GM21447 (cell line): ENCODE measurements at regions not wholly inside any gene's neighbourhood (a gene's known extent, or its start where the extent isn't known, plus 50 kb on each side); places are given as distances from the start of the nearest gene placed in this dataset.

Experiments used
- ATAC-seq: cut with Tn5 transposase; IDR thresholded peaks from one replicate; pipeline ENCODE4 v1.9.1; 2021; ENCODE audit not compliant: unreplicated experiment

DNA sequence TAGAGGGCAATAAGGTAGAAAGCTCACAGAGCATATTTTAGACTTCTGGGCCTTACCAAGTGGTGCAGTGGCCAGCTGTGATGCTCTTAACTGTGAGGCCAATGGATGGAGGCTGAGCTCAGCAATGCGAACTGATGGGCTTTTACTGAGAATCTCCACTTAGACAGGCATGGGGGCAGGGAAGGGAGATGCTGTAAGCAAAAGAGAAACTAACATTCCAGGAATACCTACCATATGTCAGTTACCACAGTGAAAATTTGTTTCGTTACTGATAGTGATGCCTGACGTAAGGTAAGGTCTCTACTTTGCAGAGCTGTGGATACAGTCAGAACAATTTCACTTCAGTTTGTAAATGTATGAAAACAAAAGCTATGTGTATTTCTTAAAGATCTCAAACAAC lies 250.6 kb upstream of the ZFHX3 start:
- no peak for ATAC-seq

- ATAC-seq: no peak
Measured at GRCh38 chr16:73290258-73290657, 242.3 kb upstream of the ZFHX3 start.

- ATAC-seq: peak; percentile 94
Measured at GRCh38 chr16:73289232-73289631, 241.3 kb upstream of the ZFHX3 start.

GRCh38 chr16:73288520-73288919 lies 240.6 kb upstream of the ZFHX3 start:
- no peak for ATAC-seq

- ATAC-seq: no peak
Measured at GRCh38 chr16:73287859-73288405, 240.0 kb upstream of the ZFHX3 start.

GRCh38 chr16:73286346-73287267 lies 238.7 kb upstream of the ZFHX3 start:
- no peak for ATAC-seq

GRCh38 chr16:73285436-73286201 lies 237.7 kb upstream of the ZFHX3 start:
- ATAC-seq: no peak

DNA sequence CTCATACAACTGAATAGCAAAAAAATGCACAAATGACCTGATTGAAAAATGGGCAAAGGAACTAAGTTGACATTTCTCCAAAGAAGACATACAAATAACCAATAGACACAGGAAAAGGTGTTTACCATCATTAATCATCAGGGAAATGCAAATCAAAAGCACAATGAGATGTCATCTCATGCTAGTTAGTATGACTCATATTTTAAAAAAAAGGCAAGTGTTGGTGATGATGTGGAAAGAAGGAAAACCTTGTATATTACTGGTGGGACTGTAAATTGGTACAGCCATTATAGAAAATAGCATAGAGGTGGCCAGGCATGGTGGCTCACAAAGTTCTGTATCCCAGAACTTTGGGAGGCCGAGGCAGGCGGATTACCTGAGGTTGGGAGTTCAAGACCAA lies 232.5 kb upstream of the ZFHX3 start:
- ATAC-seq: no peak

GRCh38 chr16:73279451-73279850 lies 231.5 kb upstream of the ZFHX3 start:
- no peak for ATAC-seq

DNA sequence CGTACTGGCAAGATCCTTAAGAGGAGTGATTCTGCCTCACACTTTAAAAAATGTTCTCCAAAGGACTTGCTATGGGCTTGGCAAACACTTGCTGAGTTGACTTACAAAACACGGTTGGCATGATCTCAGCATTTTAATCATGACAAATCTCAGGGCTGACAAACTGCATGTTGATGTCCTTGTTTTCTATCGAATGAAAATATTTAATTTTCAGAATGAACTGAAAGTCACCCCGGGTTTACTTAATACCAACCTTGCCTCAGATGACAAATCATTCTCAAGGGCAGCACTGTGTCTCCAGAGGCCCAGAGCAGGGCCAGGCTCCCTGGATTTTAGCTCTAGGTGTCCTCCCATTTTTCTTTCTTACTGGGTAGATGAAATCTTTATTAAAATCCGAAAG lies 229.1 kb upstream of the ZFHX3 start:
- ATAC-seq: no peak

GRCh38 chr16:73275448-73275847 lies 227.5 kb upstream of the ZFHX3 start:
- ATAC-seq: no peak

DNA sequence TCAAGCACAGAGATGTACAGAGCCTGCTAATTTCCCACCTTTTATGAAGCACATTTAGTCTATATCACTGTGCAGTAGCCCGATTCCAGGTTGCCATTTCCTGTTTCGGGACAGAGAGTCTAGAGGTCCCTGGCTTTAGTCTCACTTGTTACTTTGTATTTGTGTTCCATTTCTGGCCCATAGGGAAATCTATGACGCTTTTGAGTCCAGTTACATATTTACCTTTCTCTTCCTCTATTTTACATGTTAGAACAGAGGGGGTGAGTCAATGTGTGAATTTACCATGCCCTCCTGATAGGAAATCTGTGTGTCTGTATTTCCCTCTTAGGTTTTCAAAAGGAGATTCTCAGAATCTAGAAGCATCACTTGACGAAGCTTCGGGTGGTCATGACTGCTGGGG lies 227.1 kb upstream of the ZFHX3 start:
- ATAC-seq: peak; percentile 88

DNA sequence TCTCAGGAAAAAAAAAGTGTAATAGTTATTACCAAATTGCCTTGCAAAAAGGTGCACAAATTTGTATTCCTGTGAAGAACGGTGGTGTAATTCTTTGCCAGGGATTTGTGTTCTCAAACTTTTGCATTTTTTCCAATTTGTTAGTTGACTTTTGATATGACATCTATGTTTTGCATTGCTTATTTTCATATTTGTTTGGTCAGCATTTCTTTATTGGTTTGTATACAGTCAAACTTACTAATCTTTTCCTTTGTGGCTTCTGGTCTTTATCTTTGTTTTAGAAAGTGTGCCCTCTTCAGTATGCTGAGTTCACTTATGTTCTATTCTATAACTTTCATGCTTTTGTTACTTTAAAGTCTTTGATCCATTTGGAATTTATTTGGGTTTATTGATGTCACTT lies 226.2 kb upstream of the ZFHX3 start:
- ATAC-seq: no peak

- ATAC-seq: no peak
Measured at GRCh38 chr16:73268366-73268993, 220.6 kb upstream of the ZFHX3 start.

GRCh38 chr16:73265935-73266334 lies 218.0 kb upstream of the ZFHX3 start:
- no peak for ATAC-seq

GRCh38 chr16:73265124-73265837 lies 217.4 kb upstream of the ZFHX3 start:
- no peak for ATAC-seq

- no peak for ATAC-seq
Measured at GRCh38 chr16:73262931-73263330, 215.0 kb upstream of the ZFHX3 start.

- ATAC-seq: no peak
Measured at GRCh38 chr16:73255031-73255430, 207.1 kb upstream of the ZFHX3 start.

DNA sequence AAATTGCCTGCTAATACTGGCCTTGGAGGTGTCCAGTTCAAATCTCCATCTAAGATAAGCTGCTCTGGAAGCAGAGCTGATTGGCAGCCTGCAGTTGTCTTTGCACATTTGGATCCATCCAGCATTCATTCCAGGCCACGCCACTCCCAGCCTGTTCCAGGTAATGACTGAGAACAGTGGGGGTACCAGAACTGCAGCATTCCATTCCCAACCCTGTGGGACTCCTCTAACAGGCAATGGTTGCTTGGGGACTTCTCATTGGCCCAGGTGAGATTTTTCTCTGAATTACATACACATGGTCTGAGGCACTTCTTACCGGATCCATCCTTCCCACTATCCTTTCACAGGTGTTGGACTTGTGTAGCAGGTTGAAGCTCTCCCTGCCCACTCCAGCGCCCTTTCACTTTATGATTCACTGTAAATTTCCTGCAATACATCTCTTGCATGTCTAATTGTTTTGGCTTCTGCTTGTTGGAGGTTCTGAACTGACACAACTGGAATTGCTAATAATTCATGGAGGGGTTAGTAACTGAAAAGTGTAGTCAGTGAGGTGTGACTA lies 206.1 kb upstream of the ZFHX3 start:
- no peak for ATAC-seq

DNA sequence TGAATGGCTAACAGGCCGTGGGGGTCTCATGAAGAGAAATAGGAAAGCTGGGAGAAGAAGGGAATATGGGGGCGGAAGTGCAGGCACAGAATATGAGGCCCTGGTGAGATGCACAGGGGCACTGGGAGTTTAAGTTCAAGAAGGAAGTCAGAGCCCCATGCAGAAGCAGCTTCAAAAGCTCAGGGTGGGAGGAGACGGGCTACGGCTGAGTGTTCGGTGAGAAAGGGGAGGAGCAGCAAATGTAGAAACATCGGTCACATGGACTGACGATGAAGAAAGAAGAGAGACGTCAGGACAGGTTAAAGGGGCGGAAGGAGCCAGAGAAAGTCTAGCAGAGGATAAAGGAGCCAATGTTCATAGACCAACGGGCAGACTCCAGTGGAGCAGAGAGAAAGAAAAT lies 204.5 kb upstream of the ZFHX3 start:
- no peak for ATAC-seq
